Parathyroid adenoma (tissue), 2 donors: ENCODE measurements at regions not wholly inside any gene's neighbourhood (a gene's known extent, or its start where the extent isn't known, plus 50 kb on each side); places are given as distances from the start of the nearest gene placed in this dataset.

ENCODE experiments used
- H2AFZ ChIP-seq: fragments of 300-600 bp; sonication (generic); one replicate; pipeline ENCODE4 v1.7.0; 2017; ENCODE audit warnings: antibody characterized with exemption, mild to moderate bottlenecking
- H3K27ac ChIP-seq: fragments of 300-600 bp; sonication (generic); one replicate; pipeline ENCODE4 v1.7.0; 2017
- H3K27me3 ChIP-seq: fragments of 300-600 bp; sonication (generic); one replicate; pipeline ENCODE4 v1.7.0; 2017; ENCODE audit warnings: low read length; ENCODE audit not compliant: control insufficient read depth, insufficient read depth
- H3K36me3 ChIP-seq: fragments of 300-600 bp; sonication (generic); one replicate; pipeline ENCODE4 v1.7.0; 2017; ENCODE audit warnings: low read length; ENCODE audit not compliant: control insufficient read depth, insufficient read depth
- H3K4me1 ChIP-seq: fragments of 300-600 bp; sonication (generic); one replicate; pipeline ENCODE4 v1.7.0; 2017; ENCODE audit warnings: control low read depth
- H3K4me2 ChIP-seq: fragments of 300-600 bp; sonication (generic); one replicate; pipeline ENCODE4 v1.7.0; 2017; ENCODE audit warnings: low read length
- H3K4me3 ChIP-seq: fragments of 300-600 bp; sonication (generic); one replicate; pipeline ENCODE4 v1.7.0; 2017; ENCODE audit warnings: low read depth, low read length
- H3K79me2 ChIP-seq: fragments of 300-600 bp; sonication (generic); one replicate; pipeline ENCODE4 v1.7.0; 2017; ENCODE audit warnings: control low read depth
- H3K9ac ChIP-seq: fragments of 300-600 bp; sonication (generic); one replicate; pipeline ENCODE4 v1.7.0; 2017; ENCODE audit warnings: mild to moderate bottlenecking
- H3K9me3 ChIP-seq: fragments of 300-600 bp; sonication (generic); one replicate; pipeline ENCODE4 v1.7.0; 2017; ENCODE audit warnings: low read length; ENCODE audit not compliant: control insufficient read depth
- CTCF ChIP-seq: fragments of 300-600 bp; sonication (generic); IDR thresholded peaks from one replicate; pipeline ENCODE4 v1.7.0; 2017; ENCODE audit warnings: antibody characterized with exemption, mild to moderate bottlenecking
- donor health status: primary hyperparathyroidism.

DNA sequence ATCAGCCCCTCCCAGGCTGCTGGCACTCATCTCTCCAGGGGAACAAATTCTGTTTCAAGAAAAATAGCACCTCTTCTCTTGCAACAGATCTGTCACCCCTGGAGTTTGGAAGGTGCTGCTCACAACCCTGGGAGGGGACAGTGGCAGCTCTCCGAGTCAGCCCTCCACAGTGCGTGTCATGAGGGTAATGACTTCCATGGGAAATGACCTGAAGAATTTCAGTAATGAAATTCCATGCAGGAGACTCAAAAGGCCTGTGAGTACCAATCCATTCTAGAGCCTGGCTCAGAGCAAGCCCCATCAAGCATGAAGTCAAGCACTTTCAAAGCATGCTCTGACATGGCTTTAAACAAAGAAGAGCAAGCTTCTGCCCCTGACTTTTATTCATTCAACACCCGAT, 276.3 kb upstream of the PARD3B start:
- Histone ChIP-seq H3K4me3 (no peak overlapping the region), H3K4me1 (no peaks in the 10 kb centered on the region), H3K9me3 (no peaks in the 10 kb centered on the region), H3K4me2 (no peak overlapping the region), H3K27ac (no peak overlapping the region), H3K36me3 (no peaks in the 10 kb centered on the region), H3K27me3 (no peaks in the 10 kb centered on the region), H3K9ac (no peak overlapping the region), H2AFZ (no peak overlapping the region), H3K79me2 (no peaks in the 10 kb centered on the region)
- TF ChIP-seq CTCF = no peak

GRCh38 chr2:204272089-204272488, 273.2 kb upstream of the PARD3B start:
- Histone ChIP-seq H2AFZ (no peak overlapping the region), H3K4me1 (no peaks in the 10 kb centered on the region), H3K27me3 (no peaks in the 10 kb centered on the region), H3K9ac (no peak overlapping the region), H3K79me2 (no peaks in the 10 kb centered on the region), H3K9me3 (no peaks in the 10 kb centered on the region), H3K27ac (no peak overlapping the region), H3K4me3 (no peak overlapping the region), H3K36me3 (no peaks in the 10 kb centered on the region), H3K4me2 (no peak overlapping the region)
- no peak for TF ChIP-seq CTCF

DNA sequence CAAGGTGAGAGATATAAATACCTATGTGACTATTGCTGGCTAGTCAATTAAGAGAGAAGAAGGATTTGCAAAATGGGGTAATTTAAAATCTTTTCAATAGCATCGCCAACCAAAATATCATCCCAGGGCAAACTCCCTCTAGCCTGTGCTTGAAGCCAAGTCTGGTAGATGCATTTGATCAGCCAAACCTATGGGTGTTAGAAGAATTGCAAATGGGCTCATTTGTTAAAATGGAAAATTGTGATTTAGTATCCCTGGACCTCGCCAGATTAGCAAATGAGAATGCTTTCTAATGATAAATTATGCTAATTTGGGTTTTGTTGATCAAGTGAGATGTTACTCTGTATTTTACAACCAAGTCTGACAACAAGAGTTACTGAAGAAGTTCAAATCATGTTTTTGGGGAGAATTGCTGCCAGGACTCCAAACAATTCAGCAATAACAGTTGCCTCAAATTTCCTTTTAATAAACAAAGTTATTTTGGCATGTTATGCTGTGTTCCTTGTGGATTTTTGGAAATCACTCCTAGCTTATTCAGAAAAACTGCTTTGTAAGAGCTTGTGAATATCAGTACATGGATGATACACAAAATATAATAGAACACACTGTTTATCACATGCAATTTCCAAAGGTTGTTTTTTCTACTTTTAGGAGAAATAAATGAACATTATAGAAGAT, 272.5 kb upstream of the PARD3B start:
- Histone ChIP-seq H3K4me2 (no peak overlapping the region), H2AFZ (no peak overlapping the region), H3K79me2 (no peaks in the 10 kb centered on the region), H3K9ac (no peak overlapping the region), H3K36me3 (no peaks in the 10 kb centered on the region), H3K27ac (no peak overlapping the region), H3K4me3 (no peak overlapping the region), H3K4me1 (no peaks in the 10 kb centered on the region), H3K9me3 (no peaks in the 10 kb centered on the region), H3K27me3 (no peaks in the 10 kb centered on the region)
- TF ChIP-seq CTCF = no peak

GRCh38 chr2:204274429-204274828, 270.8 kb upstream of the PARD3B start:
- no peak overlapping the region for H3K9ac ChIP-seq
- TF ChIP-seq CTCF = no peak
- no peaks in the 10 kb centered on the region for H3K9me3 ChIP-seq
- no peak overlapping the region for H3K27ac ChIP-seq
- no peaks in the 10 kb centered on the region for H3K4me1 ChIP-seq
- no peak overlapping the region for H3K4me2 ChIP-seq
- H3K27me3 ChIP-seq = no peaks in the 10 kb centered on the region
- H3K4me3 ChIP-seq = no peak overlapping the region
- no peaks in the 10 kb centered on the region for H3K36me3 ChIP-seq
- H3K79me2 ChIP-seq = no peaks in the 10 kb centered on the region
- H2AFZ ChIP-seq = no peak overlapping the region

- H3K4me1 ChIP-seq = no peaks in the 10 kb centered on the region
- H3K9me3 ChIP-seq = no peaks in the 10 kb centered on the region
- H3K36me3 ChIP-seq = no peaks in the 10 kb centered on the region
- TF ChIP-seq CTCF = no peak
- no peaks in the 10 kb centered on the region for H3K79me2 ChIP-seq
- H2AFZ ChIP-seq = no peak overlapping the region
- no peaks in the 10 kb centered on the region for H3K27me3 ChIP-seq
- H3K4me3 ChIP-seq = no peak overlapping the region
- H3K9ac ChIP-seq = no peak overlapping the region
- no peak overlapping the region for H3K4me2 ChIP-seq
- H3K27ac ChIP-seq = no peak overlapping the region
Measured at GRCh38 chr2:204274991-204275390, 270.3 kb upstream of the PARD3B start.
